ENCODE measurements at regions not wholly inside any gene's neighbourhood (a gene's known extent, or its start where the extent isn't known, plus 50 kb on each side); places are given as distances from the start of the nearest gene placed in this dataset.
A peak's percentile ranks its signal among the peaks of the same experiment; 100 is the strongest.

GRCh38 chrX:136953867-136954787 lies 73.6 kb upstream of the RBMX start:
- Histone ChIP-seq H3K36me3 (replicated peaks in 1 of 2; ENCODE audit: control insufficient read depth in 1 of 2, insufficient read depth in 2 of 2, low read length in 2 of 2) (no peaks in the 10 kb centered on the region), H4K20me1 (ENCODE audit: insufficient read depth, low read length) (no peaks in the 10 kb centered on the region), H3K4me2 (ENCODE audit: low read depth, low read length) (no peak overlapping the region), H3K4me1 (ENCODE audit: insufficient read depth, low read length) (no peaks in the 10 kb centered on the region), H3K79me2 (ENCODE audit: insufficient read depth, low read length) (no peaks in the 10 kb centered on the region), H3K27ac (ENCODE audit: extremely low read length, insufficient read depth, low read length) (no peak overlapping the region), H3K27me3 (ENCODE audit: control insufficient read depth in 1 of 2, insufficient read depth in 2 of 2, low read length in 2 of 2) (no peaks in the 10 kb centered on the region), H2AFZ (ENCODE audit: low read length) (no peak overlapping the region), H3K9me3 (ENCODE audit: low read length) (no peaks in the 10 kb centered on the region), H3K4me3 (replicated peaks in 1 of 3; ENCODE audit: insufficient read depth in 1 of 3, low read depth in 2 of 3, low read length in 3 of 3) (no peak overlapping the region), H3K9ac (ENCODE audit: insufficient read depth, low read depth, low read length) (no peak overlapping the region)
- CTCF ChIA-PET (ENCODE audit: low intra/inter-chr PET ratio, low total read pairs) = interaction anchor here (2.0 to 2.7 kb wide), 2 partner anchors 99 to 240 kb away, joined by 9 to 30 read pairs; no protein-coding TSS in a partner anchor
- in situ Hi-C loops (cut with HindIII; ENCODE audit: extremely low pct_ligation_motif_present, low pct_unique_long_range_greater_than_20kb) (loop anchor here (5.0 to 10.0 kb wide), 2 partner anchors 98 to 241 kb away; no protein-coding TSS in a partner anchor), intact Hi-C loops (cut with micrococcal nuclease; ENCODE audit: unreplicated experiment) (loop anchor here (2.0 kb wide), 1 partner anchor 241 kb away; no protein-coding TSS in a partner anchor)
- peak; percentile 23 for FAIRE-seq
- no TSS peak for BruUV-seq (replicated peaks)
- POLR2A ChIA-PET = no interaction called here
- 44% methylated on average over 20 of the region's 26 CpGs for WGBS (ENCODE audit: low lambda C conversion rate)
- peak; percentile 65 for DNase-seq (ENCODE audit: low spot score)
- peak; percentile 88 for ATAC-seq
- TF ChIP-seq STAG1 (CRISPR knock-in tag; IDR thresholded peaks at IDR 0.05) (peak; percentile 46), ZFP90 (CRISPR knock-in tag; IDR thresholded peaks at IDR 0.05; ENCODE audit: borderline replicate concordance) (no peak), ZNF777 (CRISPR knock-in tag; IDR thresholded peaks at IDR 0.05) (no peak), FOXO1 (CRISPR knock-in tag; IDR thresholded peaks at IDR 0.05) (no peak), ZBTB14 (CRISPR knock-in tag; IDR thresholded peaks at IDR 0.05) (no peak), CCDC6 (CRISPR knock-in tag; IDR thresholded peaks at IDR 0.05) (no peak), ETV6 (CRISPR knock-in tag; conservative IDR thresholded peaks at IDR 0.05) (no peak), ZNF292 (CRISPR knock-in tag; IDR thresholded peaks at IDR 0.05; ENCODE audit: borderline replicate concordance, low read depth) (no peak), NFKB2 (CRISPR knock-in tag; IDR thresholded peaks at IDR 0.05; ENCODE audit: borderline replicate concordance) (no peak), REXO4 (CRISPR knock-in tag; IDR thresholded peaks at IDR 0.05; ENCODE audit: borderline replicate concordance) (no peak)
- TF ChIP-seq, protein P1, sequence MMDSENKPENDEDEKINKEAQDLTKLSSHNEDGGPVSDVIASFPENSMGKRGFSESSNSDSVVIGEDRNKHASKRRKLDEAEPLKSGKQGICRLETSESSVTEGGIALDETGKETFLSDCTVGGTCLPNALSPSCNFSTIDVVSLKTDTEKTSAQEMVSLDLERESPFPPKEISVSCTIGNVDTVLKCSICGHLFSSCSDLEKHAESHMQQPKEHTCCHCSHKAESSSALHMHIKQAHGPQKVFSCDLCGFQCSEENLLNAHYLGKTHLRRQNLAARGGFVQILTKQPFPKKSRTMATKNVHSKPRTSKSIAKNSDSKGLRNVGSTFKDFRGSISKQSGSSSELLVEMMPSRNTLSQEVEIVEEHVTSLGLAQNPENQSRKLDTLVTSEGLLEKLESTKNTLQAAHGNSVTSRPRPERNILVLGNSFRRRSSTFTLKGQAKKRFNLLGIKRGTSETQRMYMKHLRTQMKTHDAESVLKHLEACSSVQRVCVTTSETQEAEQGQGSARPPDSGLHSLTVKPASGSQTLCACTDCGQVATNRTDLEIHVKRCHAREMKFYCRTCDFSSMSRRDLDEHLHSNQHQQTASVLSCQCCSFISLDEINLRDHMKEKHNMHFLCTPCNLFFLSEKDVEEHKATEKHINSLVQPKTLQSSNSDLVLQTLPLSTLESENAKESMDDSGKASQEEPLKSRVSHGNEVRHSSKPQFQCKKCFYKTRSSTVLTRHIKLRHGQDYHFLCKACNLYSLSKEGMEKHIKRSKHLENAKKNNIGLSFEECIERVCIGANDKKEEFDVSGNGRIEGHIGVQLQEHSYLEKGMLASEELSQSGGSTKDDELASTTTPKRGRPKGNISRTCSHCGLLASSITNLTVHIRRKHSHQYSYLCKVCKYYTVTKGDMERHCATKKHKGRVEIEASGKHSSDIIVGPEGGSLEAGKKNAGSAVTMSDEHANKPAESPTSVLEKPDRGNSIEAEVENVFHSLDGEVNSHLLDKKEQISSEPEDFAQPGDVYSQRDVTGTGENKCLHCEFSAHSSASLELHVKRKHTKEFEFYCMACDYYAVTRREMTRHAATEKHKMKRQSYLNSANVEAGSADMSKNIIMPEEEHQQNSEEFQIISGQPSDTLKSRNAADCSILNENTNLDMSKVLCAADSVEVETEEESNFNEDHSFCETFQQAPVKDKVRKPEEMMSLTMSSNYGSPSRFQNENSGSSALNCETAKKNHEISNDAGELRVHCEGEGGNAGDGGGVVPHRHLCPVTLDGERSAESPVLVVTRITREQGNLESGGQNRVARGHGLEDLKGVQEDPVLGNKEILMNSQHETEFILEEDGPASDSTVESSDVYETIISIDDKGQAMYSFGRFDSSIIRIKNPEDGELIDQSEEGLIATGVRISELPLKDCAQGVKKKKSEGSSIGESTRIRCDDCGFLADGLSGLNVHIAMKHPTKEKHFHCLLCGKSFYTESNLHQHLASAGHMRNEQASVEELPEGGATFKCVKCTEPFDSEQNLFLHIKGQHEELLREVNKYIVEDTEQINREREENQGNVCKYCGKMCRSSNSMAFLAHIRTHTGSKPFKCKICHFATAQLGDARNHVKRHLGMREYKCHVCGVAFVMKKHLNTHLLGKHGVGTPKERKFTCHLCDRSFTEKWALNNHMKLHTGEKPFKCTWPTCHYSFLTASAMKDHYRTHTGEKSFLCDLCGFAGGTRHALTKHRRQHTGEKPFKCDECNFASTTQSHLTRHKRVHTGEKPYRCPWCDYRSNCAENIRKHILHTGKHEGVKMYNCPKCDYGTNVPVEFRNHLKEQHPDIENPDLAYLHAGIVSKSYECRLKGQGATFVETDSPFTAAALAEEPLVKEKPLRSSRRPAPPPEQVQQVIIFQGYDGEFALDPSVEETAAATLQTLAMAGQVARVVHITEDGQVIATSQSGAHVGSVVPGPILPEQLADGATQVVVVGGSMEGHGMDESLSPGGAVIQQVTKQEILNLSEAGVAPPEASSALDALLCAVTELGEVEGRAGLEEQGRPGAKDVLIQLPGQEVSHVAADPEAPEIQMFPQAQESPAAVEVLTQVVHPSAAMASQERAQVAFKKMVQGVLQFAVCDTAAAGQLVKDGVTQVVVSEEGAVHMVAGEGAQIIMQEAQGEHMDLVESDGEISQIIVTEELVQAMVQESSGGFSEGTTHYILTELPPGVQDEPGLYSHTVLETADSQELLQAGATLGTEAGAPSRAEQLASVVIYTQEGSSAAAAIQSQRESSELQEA (CRISPR knock-in tag; IDR thresholded peaks at IDR 0.05; ENCODE audit: not compliant biosample characterization) = no peak
